ENCODE measurements at regions not wholly inside any gene's neighbourhood (a gene's known extent, or its start where the extent isn't known, plus 50 kb on each side); places are given as distances from the start of the nearest gene placed in this dataset.

DNA sequence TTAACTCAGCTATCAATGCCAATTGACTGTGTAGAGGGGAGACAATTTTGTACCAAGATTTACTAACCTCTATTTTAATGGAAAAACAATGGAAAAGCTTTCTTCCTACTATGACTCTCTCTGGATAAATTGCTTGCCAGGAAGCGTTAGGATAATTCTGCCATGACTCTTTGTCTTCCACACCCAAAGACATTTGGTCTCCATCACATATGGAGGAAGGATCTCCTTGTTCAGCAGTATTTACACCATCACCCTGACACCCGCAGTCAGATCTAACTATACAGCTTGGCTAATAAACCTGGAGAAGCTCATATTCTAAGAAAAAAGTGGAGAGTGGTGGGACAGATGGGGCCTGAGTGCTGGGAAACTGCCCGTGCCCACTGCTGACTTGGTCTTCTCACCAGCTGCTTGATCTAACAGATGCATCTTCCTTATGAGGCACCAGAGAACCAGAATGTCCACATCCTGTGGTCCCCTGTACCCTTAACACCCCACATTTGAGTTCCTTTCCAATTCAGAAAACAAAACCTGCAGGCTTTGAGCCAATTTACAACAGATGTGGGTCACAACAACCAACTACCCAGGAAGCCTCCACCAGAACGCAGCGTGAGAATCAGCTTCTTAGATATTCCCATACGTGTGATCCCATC, 154.0 kb downstream of the DAD1 start:
- TF ChIP-seq POLR2A (IDR thresholded peaks at IDR 0.05) (no peak), CTCF (IDR thresholded peaks at IDR 0.05) (no peak), POLR2AphosphoS5 (IDR thresholded peaks at IDR 0.05) (no peak), EP300 (IDR thresholded peaks at IDR 0.05; ENCODE audit: low read depth) (no peak)
